ENCODE measurements at regions not wholly inside any gene's neighbourhood (a gene's known extent, or its start where the extent isn't known, plus 50 kb on each side); places are given as distances from the start of the nearest gene placed in this dataset.

GRCh38 chr17:77832180-77832560 is 126.3 kb upstream of the TNRC6C start:
- no peak for TF ChIP-seq CTCF (conservative IDR thresholded peaks at IDR 0.05)
- H3K27ac ChIP-seq: no peak overlapping the region

DNA sequence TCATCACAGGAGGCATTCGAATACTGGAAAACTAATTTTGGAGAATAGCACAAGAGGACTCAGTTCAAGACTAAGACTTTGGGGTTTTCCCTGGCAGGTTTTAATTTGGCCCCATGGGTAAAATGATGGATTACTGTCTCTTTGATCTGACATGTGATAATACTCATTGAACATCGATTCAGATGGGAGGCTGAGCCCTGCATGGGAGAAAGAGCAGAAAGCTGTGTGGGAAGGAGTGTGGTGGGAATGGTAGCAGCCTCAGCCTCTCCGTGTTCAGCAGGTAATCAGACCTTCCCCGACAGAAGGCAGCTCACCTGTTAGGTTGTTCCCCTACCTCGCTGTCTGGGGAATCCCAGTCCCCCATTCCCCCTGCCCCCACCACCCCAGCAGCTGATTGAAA is 124.7 kb upstream of the TNRC6C start:
- TF ChIP-seq CTCF (conservative IDR thresholded peaks at IDR 0.05): no peak
- H3K27ac ChIP-seq: no peak overlapping the region

DNA sequence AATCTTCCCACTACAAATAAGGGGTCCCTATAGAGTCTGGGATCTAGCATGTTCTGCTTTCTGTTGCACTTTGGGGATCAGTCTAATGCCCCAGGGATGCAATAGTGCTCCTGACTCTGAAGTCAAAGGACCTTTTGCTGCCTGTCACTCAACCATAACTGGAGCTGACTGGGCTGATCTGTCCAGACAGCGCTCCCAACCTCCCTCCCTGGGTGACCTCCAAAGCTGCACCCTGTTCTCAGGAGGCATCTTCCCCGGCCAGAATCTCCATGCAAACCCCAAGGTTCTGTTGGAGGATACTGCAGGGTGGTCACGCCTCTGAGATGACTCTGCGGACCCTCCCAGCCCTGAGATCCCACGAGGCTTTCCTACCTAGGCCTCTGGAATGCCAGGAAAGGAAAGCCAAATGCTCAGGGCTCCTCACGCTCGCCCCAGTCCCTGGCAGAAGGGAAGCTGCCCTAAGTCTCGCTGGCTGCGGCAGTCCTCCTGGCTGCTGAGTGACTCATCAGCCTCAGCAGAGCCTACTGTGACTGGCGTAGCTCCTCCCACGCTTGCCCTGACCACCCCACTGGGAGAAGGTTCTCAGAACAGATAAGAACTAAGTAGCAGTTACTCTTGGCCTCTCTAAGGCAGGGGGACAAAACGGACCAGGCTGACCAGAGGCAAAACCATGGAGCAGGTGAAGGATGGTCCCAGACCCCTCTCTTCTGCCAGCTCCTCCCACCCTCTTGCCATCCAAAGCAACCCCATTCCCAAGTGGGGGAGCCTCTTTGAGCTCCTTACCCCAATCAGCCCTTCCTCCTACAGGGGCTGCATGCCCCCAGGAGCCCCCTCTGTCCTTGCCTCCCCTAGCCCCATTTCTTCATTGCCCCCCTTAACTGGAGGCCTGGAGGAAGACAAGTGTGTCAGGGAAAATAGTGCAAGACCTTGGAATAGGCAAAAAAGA is 124.1 kb upstream of the TNRC6C start:
- H3K27ac ChIP-seq: no peak overlapping the region
- no peak for TF ChIP-seq CTCF (conservative IDR thresholded peaks at IDR 0.05)

- no peak for TF ChIP-seq CTCF (conservative IDR thresholded peaks at IDR 0.05)
- H3K27ac ChIP-seq: peak overlapping the region; percentile 64
These were observed 121.9 kb upstream of the TNRC6C start for GRCh38 chr17:77836557-77837041.

DNA sequence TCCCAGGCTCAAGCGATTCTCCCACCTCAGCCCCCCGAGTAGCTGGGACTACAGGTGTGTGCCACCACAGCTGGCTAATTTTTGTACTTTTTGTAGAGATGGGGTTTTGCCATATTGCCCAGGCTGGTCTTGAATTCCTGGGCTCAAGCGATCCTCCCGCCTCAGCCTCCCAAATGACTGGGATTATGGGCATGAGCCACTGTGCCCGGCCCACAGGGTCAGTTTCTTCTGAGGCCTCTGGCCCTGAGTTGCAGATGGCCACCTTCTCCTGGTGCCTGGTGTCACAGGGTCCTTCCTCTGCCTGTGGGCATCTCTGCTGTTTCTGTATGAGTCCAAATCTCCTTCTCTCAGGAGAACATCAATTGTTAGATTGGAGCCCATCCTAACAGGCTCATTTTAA is 121.4 kb upstream of the TNRC6C start:
- H3K27ac ChIP-seq: peak overlapping the region; percentile 64

- peak overlapping the region; percentile 64; the same call in 1 of the 2 replicates for H3K27ac ChIP-seq
- no peak for TF ChIP-seq CTCF (conservative IDR thresholded peaks at IDR 0.05)
These were observed 120.6 kb upstream of the TNRC6C start for GRCh38 chr17:77837917-77838316.

DNA sequence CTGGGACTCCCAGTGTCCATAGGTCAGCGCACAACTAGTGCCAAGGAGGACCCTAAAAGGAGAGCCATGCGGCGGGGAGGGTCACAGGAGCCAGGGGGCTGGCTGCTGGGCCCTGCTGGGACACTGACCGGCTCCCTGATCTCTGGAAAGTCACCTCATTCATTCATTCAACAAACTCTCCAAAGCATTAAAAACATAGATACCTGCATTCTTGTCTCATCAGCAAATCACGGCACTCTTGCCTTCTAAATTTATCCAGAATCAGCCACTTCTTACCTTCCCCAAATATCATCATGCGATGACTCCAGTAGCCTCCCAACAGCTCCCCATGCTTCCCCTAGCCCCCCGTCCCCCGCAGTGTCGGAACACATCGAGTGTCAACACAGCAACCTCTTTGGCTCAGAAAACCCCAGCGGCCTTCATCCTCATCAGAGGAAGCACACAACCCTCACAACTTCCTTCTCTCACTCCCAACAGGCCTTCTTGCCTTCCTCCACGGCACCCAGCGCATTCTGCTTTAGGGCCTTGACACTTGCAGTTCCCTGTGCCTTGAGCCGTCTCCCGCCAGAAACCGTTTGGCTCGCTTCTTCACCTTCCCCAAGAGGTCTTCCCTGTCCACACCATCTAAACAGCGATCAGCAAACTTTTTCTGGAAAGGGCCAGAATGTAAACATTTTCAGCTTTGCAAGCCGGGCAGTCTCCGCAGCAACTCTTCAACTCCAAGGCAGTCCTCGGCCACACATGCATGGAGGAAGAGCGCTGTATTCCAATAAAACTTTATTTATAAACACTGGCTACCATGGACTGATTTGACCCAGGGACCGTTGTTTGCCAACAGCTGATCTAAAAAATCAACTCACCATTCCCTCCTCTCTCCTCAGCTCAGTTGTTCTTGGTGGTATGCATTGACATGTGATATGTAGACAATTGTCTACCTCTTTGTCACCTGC is 119.5 kb upstream of the TNRC6C start:
- no peak for TF ChIP-seq CTCF (conservative IDR thresholded peaks at IDR 0.05)
- peak overlapping the region; percentile 53 for H3K27ac ChIP-seq

Data from VCaP (cell line).